ENCODE measurements at regions not wholly inside any gene's neighbourhood (a gene's known extent, or its start where the extent isn't known, plus 50 kb on each side); places are given as distances from the start of the nearest gene placed in this dataset.

- TF ChIP-seq RAD21 (conservative IDR thresholded peaks at IDR 0.05) (no peak), CTCF (IDR thresholded peaks at IDR 0.05; ENCODE audit: poor library complexity, severe bottlenecking) (no peak), EP300 (conservative IDR thresholded peaks at IDR 0.05; ENCODE audit: poor library complexity, severe bottlenecking) (no peak), POLR2AphosphoS5 (IDR thresholded peaks at IDR 0.05) (no peak), SMC3 (conservative IDR thresholded peaks at IDR 0.05; ENCODE audit: poor library complexity) (no peak), EZH2 (IDR thresholded peaks at IDR 0.05; ENCODE audit: borderline replicate concordance, insufficient read depth, low read length, poor library complexity, severe bottlenecking) (no peak), MXI1 (conservative IDR thresholded peaks at IDR 0.05; ENCODE audit: poor library complexity, severe bottlenecking) (no peak), REST (IDR thresholded peaks at IDR 0.05; ENCODE audit: borderline replicate concordance) (no peak), TAF1 (IDR thresholded peaks at IDR 0.05; ENCODE audit: low read depth) (no peak)
Observed at GRCh38 chr12:115767916-115768315, 509.6 kb downstream of the MED13L start.
